ENCODE measurements at regions not wholly inside any gene's neighbourhood (a gene's known extent, or its start where the extent isn't known, plus 50 kb on each side); places are given as distances from the start of the nearest gene placed in this dataset.

DNA sequence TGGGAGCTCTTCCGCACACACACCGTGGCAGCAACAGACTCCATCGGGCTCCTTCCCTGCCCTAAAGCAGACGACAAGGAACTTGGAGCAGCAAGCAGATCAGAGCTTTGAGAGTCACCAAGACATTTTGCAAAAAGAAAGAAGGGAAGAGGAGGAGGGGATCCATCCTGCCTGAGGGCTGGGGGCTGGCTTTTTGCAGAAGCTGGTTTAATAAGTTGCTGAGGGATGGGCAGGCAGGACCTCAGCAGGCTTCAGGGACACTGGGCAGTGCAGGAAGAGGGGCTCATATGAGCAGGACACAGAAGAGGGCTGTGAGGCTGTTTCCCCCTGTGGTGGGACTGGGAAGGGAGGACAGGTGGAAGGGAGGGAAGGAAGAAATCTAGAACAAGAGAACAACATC, 133.4 kb upstream of the GSC start:
- no peak for TF ChIP-seq POLR2A (IDR thresholded peaks at IDR 0.05)
- TF ChIP-seq, protein P1, sequence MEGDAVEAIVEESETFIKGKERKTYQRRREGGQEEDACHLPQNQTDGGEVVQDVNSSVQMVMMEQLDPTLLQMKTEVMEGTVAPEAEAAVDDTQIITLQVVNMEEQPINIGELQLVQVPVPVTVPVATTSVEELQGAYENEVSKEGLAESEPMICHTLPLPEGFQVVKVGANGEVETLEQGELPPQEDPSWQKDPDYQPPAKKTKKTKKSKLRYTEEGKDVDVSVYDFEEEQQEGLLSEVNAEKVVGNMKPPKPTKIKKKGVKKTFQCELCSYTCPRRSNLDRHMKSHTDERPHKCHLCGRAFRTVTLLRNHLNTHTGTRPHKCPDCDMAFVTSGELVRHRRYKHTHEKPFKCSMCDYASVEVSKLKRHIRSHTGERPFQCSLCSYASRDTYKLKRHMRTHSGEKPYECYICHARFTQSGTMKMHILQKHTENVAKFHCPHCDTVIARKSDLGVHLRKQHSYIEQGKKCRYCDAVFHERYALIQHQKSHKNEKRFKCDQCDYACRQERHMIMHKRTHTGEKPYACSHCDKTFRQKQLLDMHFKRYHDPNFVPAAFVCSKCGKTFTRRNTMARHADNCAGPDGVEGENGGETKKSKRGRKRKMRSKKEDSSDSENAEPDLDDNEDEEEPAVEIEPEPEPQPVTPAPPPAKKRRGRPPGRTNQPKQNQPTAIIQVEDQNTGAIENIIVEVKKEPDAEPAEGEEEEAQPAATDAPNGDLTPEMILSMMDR (IDR thresholded peaks at IDR 0.05): no peak
- TF ChIP-seq EP300 (IDR thresholded peaks at IDR 0.05): no peak
